ENCODE measurements at regions not wholly inside any gene's neighbourhood (a gene's known extent, or its start where the extent isn't known, plus 50 kb on each side); places are given as distances from the start of the nearest gene placed in this dataset.
"Not testable (repeated sequence)": the region's sequence is repeated elsewhere in the genome, so short reads cannot be mapped to it uniquely, and the experiment has no call there.

- no peaks in the 10 kb centered on the region for H3K36me3 Mint-ChIP-seq
- H3K27me3 ChIP-seq (ENCODE audit: control insufficient read depth, insufficient read depth, low read length) = no peaks in the 10 kb centered on the region
- peaks cover 8% of the 10 kb centered on the region for H3K4me1 ChIP-seq (ENCODE audit: control insufficient read depth, insufficient read depth, low read length)
- 87% methylated on average over 37 of the region's 37 CpGs for WGBS (ENCODE audit: insufficient coverage)
- no peak overlapping the region for H3K27ac ChIP-seq (ENCODE audit: low read length)
- peak overlapping the region; percentile 33 for H3K4me3 Mint-ChIP-seq
- no peak for ATAC-seq
- peaks cover 9 to 11% of the 10 kb centered on the region in 2 donors for H3K4me1 Mint-ChIP-seq
- intact Hi-C loops (cut with micrococcal nuclease) = no loop called here
- peak overlapping the region in 1 of 2 donors; percentile 60 for H3K27ac Mint-ChIP-seq
- TF ChIP-seq CTCF (IDR thresholded peaks at IDR 0.05) = no peak
- peaks cover 7 to 28% of the 10 kb centered on the region in 2 donors for H3K27me3 Mint-ChIP-seq (ENCODE audit: low read depth in 2 of 2)
- H3K36me3 ChIP-seq (ENCODE audit: control insufficient read depth, insufficient read depth, low read length) = no peaks in the 10 kb centered on the region
- DNase-seq = no peak
- no peaks in the 10 kb centered on the region for H3K9me3 Mint-ChIP-seq
- no peak overlapping the region for H3K4me3 ChIP-seq (ENCODE audit: low read length)
- no peaks in the 10 kb centered on the region for H3K9me3 ChIP-seq (ENCODE audit: control insufficient read depth, insufficient read depth, low read length)
These were observed 89.9 kb upstream of the SLC1A4 start for GRCh38 chr2:64899081-64899865.

DNA sequence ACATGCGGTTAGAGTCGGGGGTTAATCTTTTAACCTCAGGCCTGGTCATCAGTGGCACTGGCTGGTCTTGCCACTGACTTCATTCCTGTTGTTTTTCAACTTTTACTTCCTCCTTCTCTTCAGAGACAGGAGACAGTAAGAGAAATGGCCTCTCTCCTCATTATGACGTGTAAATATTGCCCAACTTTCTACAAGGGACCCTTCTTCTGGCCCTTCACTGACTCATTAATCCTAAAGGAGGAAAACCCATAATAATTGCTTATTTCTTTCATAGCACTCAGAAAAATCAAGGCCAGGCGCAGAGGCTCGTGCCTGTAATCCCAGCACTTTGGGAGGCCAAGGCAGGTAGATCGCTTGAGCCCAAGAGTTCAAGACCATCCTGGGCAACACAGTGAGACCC is 89.3 kb upstream of the SLC1A4 start:
- H3K4me3 ChIP-seq (ENCODE audit: low read length); H3K27me3 ChIP-seq (ENCODE audit: control insufficient read depth, insufficient read depth, low read length); H3K4me3 Mint-ChIP-seq; H3K9me3 Mint-ChIP-seq; H3K27ac ChIP-seq (ENCODE audit: low read length); H3K27ac Mint-ChIP-seq; ATAC-seq; H3K36me3 Mint-ChIP-seq; H3K4me1 ChIP-seq (ENCODE audit: control insufficient read depth, insufficient read depth, low read length); DNase-seq; intact Hi-C loops (cut with micrococcal nuclease); H3K36me3 ChIP-seq (ENCODE audit: control insufficient read depth, insufficient read depth, low read length); H3K9me3 ChIP-seq (ENCODE audit: control insufficient read depth, insufficient read depth, low read length): not testable (repeated sequence)
- H3K4me1 Mint-ChIP-seq = peaks cover 9 to 11% of the 10 kb centered on the region in 2 donors
- 92% methylated on average over 6 of the region's 6 CpGs for WGBS (ENCODE audit: insufficient coverage)
- H3K27me3 Mint-ChIP-seq (ENCODE audit: low read depth in 2 of 2) = peaks cover 7 to 27% of the 10 kb centered on the region in 2 donors

- Mint-ChIP-seq H3K27me3 (ENCODE audit: low read depth in 2 of 2) (peaks cover 10 to 27% of the 10 kb centered on the region in 2 donors), H3K4me3 (no peak overlapping the region), H3K27ac (no peak overlapping the region), H3K4me1 (peaks cover 0 to 3% of the 10 kb centered on the region in 2 donors), H3K36me3 (no peaks in the 10 kb centered on the region), H3K9me3 (no peaks in the 10 kb centered on the region)
- no peak for TF ChIP-seq CTCF (IDR thresholded peaks at IDR 0.05)
- H3K36me3 ChIP-seq (ENCODE audit: control insufficient read depth, insufficient read depth, low read length) = no peaks in the 10 kb centered on the region
- peaks cover 4% of the 10 kb centered on the region for H3K4me1 ChIP-seq (ENCODE audit: control insufficient read depth, insufficient read depth, low read length)
- WGBS (ENCODE audit: insufficient coverage) = 47% methylated on average over 11 of the region's 11 CpGs
- ATAC-seq (no peak), DNase-seq (no peak)
- no peaks in the 10 kb centered on the region for H3K27me3 ChIP-seq (ENCODE audit: control insufficient read depth, insufficient read depth, low read length)
- intact Hi-C loops (cut with micrococcal nuclease) = no loop called here
- no peaks in the 10 kb centered on the region for H3K9me3 ChIP-seq (ENCODE audit: control insufficient read depth, insufficient read depth, low read length)
- no peak overlapping the region for H3K27ac ChIP-seq (ENCODE audit: low read length)
- H3K4me3 ChIP-seq (ENCODE audit: low read length) = no peak overlapping the region
These were observed 84.5 kb upstream of the SLC1A4 start for GRCh38 chr2:64904413-64905329.

- no peaks in the 10 kb centered on the region for H3K9me3 Mint-ChIP-seq
- Histone ChIP-seq H3K4me1 (ENCODE audit: control insufficient read depth, insufficient read depth, low read length) (peaks cover 4% of the 10 kb centered on the region), H3K27me3 (ENCODE audit: control insufficient read depth, insufficient read depth, low read length) (no peaks in the 10 kb centered on the region), H3K27ac (ENCODE audit: low read length) (no peak overlapping the region), H3K36me3 (ENCODE audit: control insufficient read depth, insufficient read depth, low read length) (no peaks in the 10 kb centered on the region), H3K4me3 (ENCODE audit: low read length) (no peak overlapping the region), H3K9me3 (ENCODE audit: control insufficient read depth, insufficient read depth, low read length) (no peaks in the 10 kb centered on the region)
- H3K36me3 Mint-ChIP-seq = no peaks in the 10 kb centered on the region
- no peak overlapping the region for H3K27ac Mint-ChIP-seq
- intact Hi-C loops (cut with micrococcal nuclease) = no loop called here
- no peak overlapping the region for H3K4me3 Mint-ChIP-seq
- WGBS (ENCODE audit: insufficient coverage) = 87% methylated on average over 8 of the region's 8 CpGs
- no peak for ATAC-seq
- peaks cover 12 to 27% of the 10 kb centered on the region in 2 donors for H3K27me3 Mint-ChIP-seq (ENCODE audit: low read depth in 2 of 2)
- H3K4me1 Mint-ChIP-seq = peaks cover 0 to 3% of the 10 kb centered on the region in 2 donors
- no peak for DNase-seq
- no peak for TF ChIP-seq CTCF (IDR thresholded peaks at IDR 0.05)
These were observed 83.7 kb upstream of the SLC1A4 start for GRCh38 chr2:64905338-64906024.

Measured in natural killer cell (primary cell).